Neural cell (in vitro differentiated cells): ENCODE measurements at regions not wholly inside any gene's neighbourhood (a gene's known extent, or its start where the extent isn't known, plus 50 kb on each side); places are given as distances from the start of the nearest gene placed in this dataset.

Experiments used
- H2AFZ ChIP-seq: fragments of 200-600, 300-800 bp; sonication (generic), shearing (Covaris generic); 2 replicates; pipeline ENCODE4 v1.6.0; 2014; ENCODE audit warnings: low read depth, mild to moderate bottlenecking, antibody characterized with exemption, low read length, moderate library complexity
- H3F3A ChIP-seq: fragments of 200-600 bp; shearing (Covaris generic); 2 replicates; pipeline ENCODE4 v1.6.1; 2016; ENCODE audit warnings: mild to moderate bottlenecking, moderate library complexity, mixed read lengths, antibody characterized with exemption, low read length; ENCODE audit not compliant: insufficient read depth, poor library complexity, severe bottlenecking
- H3K27ac ChIP-seq: fragments of 200-600, 300-800 bp; sonication (generic), shearing (Covaris generic); 2 replicates; pipeline ENCODE4 v1.5.1; 2014; ENCODE audit warnings: mild to moderate bottlenecking, low read length, moderate library complexity
- H3K27me3 ChIP-seq: fragments of 300-800, 200-600 bp; sonication (generic), shearing (Covaris generic); 2 replicates; pipeline ENCODE4 v1.6.0; 2014; ENCODE audit warnings: mild to moderate bottlenecking, low read depth, low read length, moderate library complexity; ENCODE audit not compliant: insufficient read depth
- H3K36me3 ChIP-seq: fragments of 300-800, 200-600 bp; sonication (generic), shearing (Covaris generic); 2 replicates; pipeline ENCODE4 v1.5.1; 2014; ENCODE audit warnings: mild to moderate bottlenecking, antibody characterized with exemption, low read length, moderate library complexity; ENCODE audit not compliant: insufficient read depth
- H3K4me2 ChIP-seq: fragments of 300-800, 200-600 bp; sonication (generic), shearing (Covaris generic); 2 replicates; pipeline ENCODE4 v1.6.0; 2014; ENCODE audit warnings: mild to moderate bottlenecking, low read length
- H3K4me3 ChIP-seq: fragments of 300-800, 200-600 bp; sonication (generic), shearing (Covaris generic); 2 replicates; pipeline ENCODE4 v1.5.1; 2014; ENCODE audit warnings: mild to moderate bottlenecking, low read length, moderate library complexity
- H3K79me2 ChIP-seq: fragments of 200-600 bp; shearing (Covaris generic); replicated peaks from 2 replicates; pipeline ENCODE4 v1.6.0; 2014; ENCODE audit warnings: mild to moderate bottlenecking, low read length, moderate library complexity; ENCODE audit not compliant: insufficient read depth
- H3K9ac ChIP-seq: fragments of 300-800, 200-600 bp; sonication (generic), shearing (Covaris generic); 2 replicates; pipeline ENCODE4 v1.6.1; 2016; ENCODE audit warnings: mild to moderate bottlenecking, low read length, mixed read lengths
- H3K9me2 ChIP-seq: fragments of 200-600 bp; shearing (Covaris generic); 2 replicates; pipeline ENCODE4 v1.6.1; 2016; ENCODE audit warnings: mild to moderate bottlenecking, low read length, mixed read lengths; ENCODE audit not compliant: insufficient read depth
- H3K9me3 ChIP-seq: fragments of 200-600, 300-800 bp; sonication (generic), shearing (Covaris generic); 2 replicates; pipeline ENCODE4 v1.6.1; 2016; ENCODE audit warnings: mild to moderate bottlenecking, mixed run types, low read length, moderate library complexity, mixed read lengths
- H4K20me1 ChIP-seq: fragments of 200-600 bp; shearing (Covaris generic); 2 replicates; pipeline ENCODE4 v1.6.1; 2016; ENCODE audit warnings: mild to moderate bottlenecking, mixed run types; ENCODE audit not compliant: insufficient read depth
- EP300 ChIP-seq: fragments of 450-650 bp; conservative IDR thresholded peaks from 2 replicates; pipeline ENCODE4 v1.6.1; 2014; ENCODE audit warnings: antibody characterized with exemption, mild to moderate bottlenecking, moderate library complexity; ENCODE audit not compliant: poor library complexity, severe bottlenecking
- EZH2 ChIP-seq: fragments of 200-600, 300-800 bp; shearing (Covaris generic), sonication (generic); IDR thresholded peaks from 2 replicates; pipeline ENCODE4 v1.6.1; 2014; ENCODE audit warnings: antibody characterized with exemption, low read length, borderline replicate concordance, mild to moderate bottlenecking; ENCODE audit not compliant: insufficient read depth, poor library complexity, severe bottlenecking
- MXI1 ChIP-seq: fragments of 450-650 bp; conservative IDR thresholded peaks from 2 replicates; pipeline ENCODE4 v1.6.1; 2014; ENCODE audit warnings: antibody characterized with exemption, mild to moderate bottlenecking; ENCODE audit not compliant: poor library complexity, severe bottlenecking
- POLR2AphosphoS5 ChIP-seq: IDR thresholded peaks from 2 replicates; pipeline ENCODE4 v1.6.1; 2012
- RAD21 ChIP-seq: fragments of 450-650 bp; conservative IDR thresholded peaks from 2 replicates; pipeline ENCODE4 v1.6.1; 2014; ENCODE audit warnings: antibody characterized with exemption, mild to moderate bottlenecking, moderate library complexity
- REST ChIP-seq: IDR thresholded peaks from 2 replicates; pipeline ENCODE4 v1.6.1; 2012; ENCODE audit warnings: borderline replicate concordance
- SMC3 ChIP-seq: fragments of 450-650 bp; conservative IDR thresholded peaks from 2 replicates; pipeline ENCODE4 v1.6.1; 2014; ENCODE audit warnings: antibody characterized with exemption, mild to moderate bottlenecking, moderate library complexity; ENCODE audit not compliant: poor library complexity
- TAF1 ChIP-seq: IDR thresholded peaks from 2 replicates; pipeline ENCODE4 v1.6.1; 2012; ENCODE audit warnings: low read depth
- TF ChIP-seq, protein P1 (sequence below): fragments of 450-650 bp; IDR thresholded peaks from 2 replicates; pipeline ENCODE4 v1.5.1; 2014; ENCODE audit warnings: antibody characterized with exemption, mild to moderate bottlenecking, moderate library complexity; ENCODE audit not compliant: poor library complexity, severe bottlenecking

- Histone ChIP-seq H3K9ac (no peak overlapping the region), H3K9me2 (no peaks in the 10 kb centered on the region), H2AFZ (no peak overlapping the region), H3K27me3 (no peaks in the 10 kb centered on the region), H3F3A (no peaks in the 10 kb centered on the region), H3K9me3 (no peaks in the 10 kb centered on the region), H3K4me2 (no peak overlapping the region), H4K20me1 (no peaks in the 10 kb centered on the region), H3K4me3 (no peak overlapping the region), H3K36me3 (no peaks in the 10 kb centered on the region), H3K79me2 (no peaks in the 10 kb centered on the region), H3K27ac (no peak overlapping the region)
- no peak for TF ChIP-seq EP300
- no peak for TF ChIP-seq SMC3
- no peak for TF ChIP-seq EZH2
- no peak for TF ChIP-seq REST
- no peak for TF ChIP-seq MXI1
- TF ChIP-seq RAD21 = no peak
- TF ChIP-seq POLR2AphosphoS5 = no peak
- no peak for TF ChIP-seq TAF1
- TF ChIP-seq, protein P1, sequence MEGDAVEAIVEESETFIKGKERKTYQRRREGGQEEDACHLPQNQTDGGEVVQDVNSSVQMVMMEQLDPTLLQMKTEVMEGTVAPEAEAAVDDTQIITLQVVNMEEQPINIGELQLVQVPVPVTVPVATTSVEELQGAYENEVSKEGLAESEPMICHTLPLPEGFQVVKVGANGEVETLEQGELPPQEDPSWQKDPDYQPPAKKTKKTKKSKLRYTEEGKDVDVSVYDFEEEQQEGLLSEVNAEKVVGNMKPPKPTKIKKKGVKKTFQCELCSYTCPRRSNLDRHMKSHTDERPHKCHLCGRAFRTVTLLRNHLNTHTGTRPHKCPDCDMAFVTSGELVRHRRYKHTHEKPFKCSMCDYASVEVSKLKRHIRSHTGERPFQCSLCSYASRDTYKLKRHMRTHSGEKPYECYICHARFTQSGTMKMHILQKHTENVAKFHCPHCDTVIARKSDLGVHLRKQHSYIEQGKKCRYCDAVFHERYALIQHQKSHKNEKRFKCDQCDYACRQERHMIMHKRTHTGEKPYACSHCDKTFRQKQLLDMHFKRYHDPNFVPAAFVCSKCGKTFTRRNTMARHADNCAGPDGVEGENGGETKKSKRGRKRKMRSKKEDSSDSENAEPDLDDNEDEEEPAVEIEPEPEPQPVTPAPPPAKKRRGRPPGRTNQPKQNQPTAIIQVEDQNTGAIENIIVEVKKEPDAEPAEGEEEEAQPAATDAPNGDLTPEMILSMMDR = no peak
These were observed 424.2 kb downstream of the PDGFC start for GRCh38 chr4:156547439-156547838.

- Histone ChIP-seq H3K9ac (no peak overlapping the region), H3K4me2 (no peak overlapping the region), H3F3A (no peaks in the 10 kb centered on the region), H3K9me3 (no peaks in the 10 kb centered on the region), H3K27ac (no peak overlapping the region), H2AFZ (no peak overlapping the region), H3K9me2 (no peaks in the 10 kb centered on the region), H3K79me2 (no peaks in the 10 kb centered on the region), H3K27me3 (no peaks in the 10 kb centered on the region), H3K4me3 (no peak overlapping the region), H4K20me1 (no peaks in the 10 kb centered on the region), H3K36me3 (no peaks in the 10 kb centered on the region)
- TF ChIP-seq EZH2 = no peak
These were observed 426.4 kb downstream of the PDGFC start for GRCh38 chr4:156545003-156545785.

GRCh38 chr4:156539376-156539775 lies 432.2 kb downstream of the PDGFC start:
- no peaks in the 10 kb centered on the region for H3K36me3 ChIP-seq
- no peak overlapping the region for H3K4me3 ChIP-seq
- H3K4me2 ChIP-seq = peak overlapping the region; percentile 2
- H3K9me3 ChIP-seq = no peaks in the 10 kb centered on the region
- H2AFZ ChIP-seq = no peak overlapping the region
- no peak for TF ChIP-seq MXI1
- TF ChIP-seq EP300 = no peak
- no peak for TF ChIP-seq REST
- TF ChIP-seq RAD21 = no peak
- TF ChIP-seq SMC3 = no peak
- no peak for TF ChIP-seq EZH2
- TF ChIP-seq TAF1 = no peak
- TF ChIP-seq POLR2AphosphoS5 = no peak
- TF ChIP-seq, protein P1 = no peak
- H3K27me3 ChIP-seq = no peaks in the 10 kb centered on the region
- no peaks in the 10 kb centered on the region for H3K9me2 ChIP-seq
- no peaks in the 10 kb centered on the region for H3F3A ChIP-seq
- H4K20me1 ChIP-seq = no peaks in the 10 kb centered on the region
- no peak overlapping the region for H3K27ac ChIP-seq
- H3K79me2 ChIP-seq = no peaks in the 10 kb centered on the region
- H3K9ac ChIP-seq = no peak overlapping the region
